PFSK-1 (cell line): ENCODE measurements at regions not wholly inside any gene's neighbourhood (a gene's known extent, or its start where the extent isn't known, plus 50 kb on each side); places are given as distances from the start of the nearest gene placed in this dataset.

Experiments used
- POLR2AphosphoS5 ChIP-seq: IDR thresholded peaks from 2 replicates; pipeline ENCODE4 v1.6.1; 2012; ENCODE audit warnings: low read depth, mild to moderate bottlenecking, control low read depth, low read length, moderate library complexity
- REST ChIP-seq, 2 experiments: IDR thresholded peaks; 2 replicates each; pipeline versions ENCODE4 v1.6.1 to v1.8.0; 2011 to 2012; ENCODE audit warnings: low read depth in 2 of 2, low read length in 2 of 2, control low read depth in 1 of 2, inconsistent platforms in 1 of 2, mild to moderate bottlenecking in 1 of 2, moderate library complexity in 1 of 2; ENCODE audit not compliant: insufficient read depth in 1 of 2
- SIN3A ChIP-seq: IDR thresholded peaks from 2 replicates; pipeline ENCODE4 v1.6.1; 2012; ENCODE audit warnings: mild to moderate bottlenecking, low read length, moderate library complexity, borderline replicate concordance; ENCODE audit not compliant: insufficient read depth

DNA sequence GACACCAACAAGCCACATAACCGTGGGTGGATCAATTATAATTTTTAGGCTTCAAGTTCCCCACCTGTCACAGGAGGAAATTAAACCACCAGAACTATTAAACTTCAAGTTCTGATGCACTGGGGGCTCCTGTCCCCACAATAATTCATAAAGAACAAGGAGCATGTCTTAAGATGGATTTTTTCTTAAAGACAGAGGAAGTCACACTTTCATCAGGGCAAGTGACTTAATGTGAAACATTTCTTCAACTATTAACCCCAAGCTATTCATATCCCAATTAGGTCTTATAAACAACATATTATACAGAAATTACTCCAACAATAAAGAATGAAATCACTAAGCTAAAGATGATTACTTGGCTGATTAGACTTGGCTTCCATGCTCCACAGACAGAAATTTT lies 292.5 kb downstream of the ETAA1 start:
- no peak for TF ChIP-seq SIN3A
- TF ChIP-seq REST (IDR thresholded peaks at IDR 0.05; ENCODE audit: insufficient read depth in 1 of 2, low read depth in 2 of 2, low read length in 2 of 2): no peak
- no peak for TF ChIP-seq POLR2AphosphoS5
